Adipose tissue (tissue), 3 donors: ENCODE measurements at regions not wholly inside any gene's neighbourhood (a gene's known extent, or its start where the extent isn't known, plus 50 kb on each side); places are given as distances from the start of the nearest gene placed in this dataset.

ENCODE experiments used
- H3K27ac ChIP-seq: one replicate; pipeline ENCODE4 v1.5.1; 2013; ENCODE audit warnings: low read depth, low read length
- WGBS, 3 donors: extraction: QIAGEN DNeasy Blood & Tissue Kit; methylation state at CpG; one replicate each; pipeline ENCODE4 v1.1.7; 2013; 5-methylcytosine and 5-hydroxymethylcytosine counted together
- donor health status: healthy with polysubstance abuse.
- donor health status: Bipolar disorder and iron deficiency.
- donor health status: healthy.

DNA sequence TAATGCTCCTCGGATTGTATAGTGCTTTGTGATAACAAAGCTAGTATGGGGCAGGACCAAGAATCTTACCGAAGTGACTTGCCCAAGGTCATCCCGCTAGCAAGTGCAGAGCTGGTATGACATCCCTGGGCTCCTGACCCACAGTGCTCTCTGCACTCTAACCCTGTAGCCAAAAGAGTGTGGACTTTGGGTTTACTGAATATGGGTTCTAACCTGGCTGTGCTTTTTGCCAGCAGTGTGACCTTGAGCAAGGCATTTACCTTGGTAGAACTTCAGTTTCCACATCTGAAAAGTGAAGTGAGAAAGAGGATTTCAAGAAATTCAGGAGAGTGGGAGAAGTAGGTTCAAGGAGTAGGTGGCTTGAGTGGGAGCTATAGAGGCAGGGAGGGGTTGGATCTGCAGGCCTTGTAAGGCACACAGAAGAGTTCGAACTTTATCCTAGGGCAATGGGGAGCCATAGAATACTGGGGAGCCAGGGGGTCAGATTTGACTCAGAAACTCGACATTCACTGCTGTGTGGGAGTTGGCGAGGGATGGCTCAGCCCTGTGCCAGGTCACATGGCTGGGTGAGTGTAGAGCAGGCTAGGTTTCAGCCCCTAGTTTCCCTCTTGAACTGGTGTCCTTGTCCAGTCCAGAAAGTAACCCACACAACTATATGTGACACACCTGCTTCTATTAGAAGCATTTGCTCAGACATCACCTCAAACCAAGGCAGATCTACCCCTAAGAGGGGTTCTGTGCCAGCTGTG, 91.9 kb downstream of the RPLP1 start:
- H3K27ac ChIP-seq = no peak overlapping the region
- WGBS, 3 donors = 65 to 83% (median 81%) methylated on average over 6 of the region's 6 CpGs

DNA sequence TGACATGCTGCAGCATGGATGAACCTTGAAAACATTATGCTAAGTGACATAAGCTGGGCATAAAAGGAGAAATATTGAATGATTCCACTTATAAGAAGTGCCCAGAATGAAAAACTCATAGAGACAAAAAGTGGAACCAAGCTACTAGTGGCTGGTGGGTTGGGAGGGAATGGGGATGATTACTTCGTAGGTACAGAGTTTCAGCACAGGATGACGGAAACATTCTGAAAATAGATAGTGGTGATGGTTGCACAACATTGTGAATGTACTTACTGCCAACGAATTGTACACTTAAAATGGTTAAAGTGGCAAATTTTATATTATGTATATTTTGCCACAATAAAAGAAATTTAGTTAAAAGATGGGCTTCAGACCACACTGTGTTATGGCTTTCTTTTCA, 93.6 kb downstream of the RPLP1 start:
- no peak overlapping the region for H3K27ac ChIP-seq
- WGBS, 3 donors = 24 to 70% (median 58%) methylated on average over 3 of the region's 3 CpGs

DNA sequence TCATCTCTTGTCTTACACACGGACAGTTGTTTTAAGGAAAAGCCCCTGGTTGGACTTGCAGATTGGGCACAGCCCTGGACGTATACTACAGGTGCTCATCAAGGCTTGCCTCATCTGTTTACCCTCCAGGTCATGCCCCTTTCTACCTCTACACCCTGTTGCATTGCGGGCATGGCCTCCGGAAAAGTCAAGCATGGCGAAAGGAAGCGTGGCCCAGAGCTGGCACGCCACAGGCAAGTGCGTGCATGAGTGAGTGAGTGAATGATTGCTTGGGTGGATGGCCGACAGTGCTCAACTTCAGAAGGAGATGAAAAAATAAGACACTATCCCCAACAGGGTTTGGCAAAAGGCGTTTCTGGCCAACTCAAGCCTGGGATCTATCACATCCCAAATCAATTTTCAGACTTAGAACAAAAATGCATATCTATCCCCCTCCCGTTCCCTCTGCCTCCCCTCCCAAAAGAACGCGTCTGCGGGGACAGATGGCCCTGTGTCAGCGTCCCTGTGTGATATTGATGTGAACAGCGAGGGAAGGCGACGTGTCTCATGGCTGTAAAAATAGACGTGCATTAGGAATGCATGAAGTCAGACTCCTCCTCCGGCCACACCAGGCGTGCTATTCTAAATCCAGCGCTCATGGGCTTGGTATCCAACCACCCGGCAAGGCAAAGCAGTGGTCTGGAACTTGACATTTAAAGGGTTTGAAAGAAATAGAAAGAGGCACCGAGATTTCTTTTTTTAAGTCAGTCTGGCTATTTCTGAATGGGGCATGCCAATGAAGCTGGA, 96.0 kb downstream of the RPLP1 start:
- 85 to 87% (median 86%) methylated on average over 24 of the region's 24 CpGs for WGBS, 3 donors
- no peak overlapping the region for H3K27ac ChIP-seq

DNA sequence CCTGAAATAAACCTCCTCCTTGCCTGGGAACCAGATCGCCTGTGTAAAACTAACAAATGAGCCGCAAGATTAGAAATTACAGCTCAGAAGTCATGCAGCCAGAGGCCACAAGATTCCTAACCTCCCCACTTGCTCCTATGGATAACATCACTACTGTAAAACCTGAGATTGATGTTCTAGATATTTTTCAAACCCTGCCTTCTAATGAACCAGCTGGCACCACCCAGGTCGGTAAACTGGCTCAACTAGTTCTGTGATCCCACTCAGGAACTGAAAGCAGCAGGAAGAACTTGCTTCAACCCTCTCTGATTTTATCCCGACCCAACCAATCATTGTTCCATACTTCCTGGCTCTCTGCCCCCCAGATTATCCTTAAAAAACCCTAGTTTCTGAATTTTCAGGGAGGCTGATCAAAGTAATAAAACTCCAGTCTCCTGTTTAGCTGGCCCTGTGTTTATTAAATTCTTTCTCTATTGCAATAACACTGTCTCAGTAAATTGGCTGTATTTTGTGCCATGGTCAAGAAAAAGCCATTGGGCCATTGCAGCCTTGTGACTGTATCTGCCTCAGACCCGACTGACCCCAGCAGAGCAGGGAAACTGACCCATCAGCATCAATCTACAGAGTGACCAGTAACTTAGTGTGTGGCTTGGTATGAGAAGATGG, 98.9 kb downstream of the RPLP1 start:
- 43 to 88% (median 77%) methylated on average over 5 of the region's 5 CpGs for WGBS, 3 donors
- no peak overlapping the region for H3K27ac ChIP-seq

DNA sequence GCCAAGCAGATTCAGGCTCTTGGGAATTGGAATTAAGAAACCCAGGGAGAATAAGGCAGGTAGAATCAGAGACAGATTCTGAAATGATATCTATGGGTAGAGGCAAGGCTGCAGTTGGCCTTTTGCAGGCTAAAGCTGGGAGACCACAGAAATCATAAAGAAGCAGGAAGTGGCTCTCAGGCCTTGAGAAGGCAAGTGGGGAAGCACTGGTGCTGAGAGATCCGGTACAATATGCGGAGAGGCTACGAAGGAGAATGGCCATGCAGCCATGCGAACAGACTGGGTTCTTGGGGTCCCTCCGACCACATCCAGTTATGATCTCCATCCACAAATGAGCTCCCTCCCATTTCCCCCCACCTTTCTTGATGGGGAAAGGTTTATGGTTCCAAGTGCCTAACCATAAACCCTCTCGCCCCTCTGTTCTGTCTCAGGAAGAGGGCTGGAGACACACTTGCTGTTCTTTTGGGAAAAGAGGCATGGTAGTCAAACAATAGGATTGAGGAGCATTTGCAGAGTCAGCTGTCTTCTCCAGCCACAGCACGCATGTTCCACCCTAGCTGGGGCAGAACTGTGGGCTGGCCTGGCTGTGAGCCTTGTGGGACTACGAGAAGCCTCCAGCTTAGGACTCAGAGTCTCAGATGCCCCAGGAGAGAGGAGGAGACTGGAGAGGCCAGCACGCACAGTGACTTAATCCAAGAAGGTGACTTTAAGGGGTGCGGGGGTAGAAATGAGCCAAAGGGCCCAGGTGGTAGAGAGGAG, 99.6 kb downstream of the RPLP1 start:
- 93 to 98% (median 94%) methylated on average over 10 of the region's 10 CpGs for WGBS, 3 donors
- no peak overlapping the region for H3K27ac ChIP-seq

DNA sequence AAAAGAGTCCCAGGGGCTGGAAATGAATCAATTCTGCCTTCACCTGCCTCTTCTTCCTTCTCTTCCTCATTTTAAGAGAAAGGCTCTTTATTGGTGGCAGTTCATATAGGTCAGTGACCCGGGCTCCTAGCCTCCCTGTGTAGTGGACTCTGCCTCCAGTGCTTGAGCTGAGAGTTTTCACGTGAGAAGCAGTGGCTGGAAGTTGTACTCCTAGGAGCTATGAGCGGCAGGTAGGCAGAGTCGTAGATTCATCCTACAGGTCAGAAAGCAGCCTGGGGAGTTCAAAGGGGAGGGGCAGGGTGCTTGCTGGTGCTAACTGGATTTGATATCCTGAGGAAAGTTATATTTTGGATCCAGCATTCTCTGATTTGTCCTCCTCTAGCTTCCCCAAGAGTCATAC, 101.1 kb downstream of the RPLP1 start:
- 81 to 90% (median 86%) methylated on average over 4 of the region's 4 CpGs for WGBS, 3 donors

DNA sequence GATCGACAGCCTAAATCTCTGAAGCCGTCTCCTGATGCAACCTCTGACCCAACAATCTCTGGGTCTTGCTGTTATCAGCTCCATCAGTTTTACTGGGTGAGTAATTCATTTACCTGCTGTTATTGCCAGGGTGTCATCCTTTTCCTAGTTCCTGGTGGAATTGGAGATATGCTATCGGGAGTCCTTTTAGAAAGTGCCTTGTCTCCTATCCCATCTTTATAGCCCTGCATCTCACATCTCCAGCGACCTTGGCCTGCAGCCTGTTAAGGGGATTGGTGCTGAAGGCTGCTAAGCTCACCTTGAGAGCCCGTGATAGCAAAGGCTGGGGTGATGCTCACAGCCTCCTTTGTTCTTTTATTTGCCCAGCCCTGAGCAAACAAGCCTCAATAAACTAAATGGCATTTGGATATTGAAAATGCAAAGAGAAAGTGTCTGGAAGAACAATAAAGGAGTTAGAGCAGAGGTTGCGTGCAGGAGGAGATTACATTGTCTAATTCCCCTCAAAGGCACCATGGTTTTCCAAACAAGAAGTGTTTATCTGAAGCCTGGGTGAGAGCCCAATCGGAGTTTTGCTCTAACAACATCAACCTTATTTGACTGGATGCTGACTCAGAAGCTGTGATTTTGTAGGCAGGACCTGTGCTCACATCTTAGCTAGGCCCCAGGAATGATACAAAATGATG, 101.8 kb downstream of the RPLP1 start:
- 73 to 89% (median 80%) methylated on average over 7 of the region's 7 CpGs for WGBS, 3 donors
- no peak overlapping the region for H3K27ac ChIP-seq

More for the DNA sequence above, 101.1 kb downstream of the RPLP1 start:
- H3K27ac ChIP-seq = no peak overlapping the region

DNA sequence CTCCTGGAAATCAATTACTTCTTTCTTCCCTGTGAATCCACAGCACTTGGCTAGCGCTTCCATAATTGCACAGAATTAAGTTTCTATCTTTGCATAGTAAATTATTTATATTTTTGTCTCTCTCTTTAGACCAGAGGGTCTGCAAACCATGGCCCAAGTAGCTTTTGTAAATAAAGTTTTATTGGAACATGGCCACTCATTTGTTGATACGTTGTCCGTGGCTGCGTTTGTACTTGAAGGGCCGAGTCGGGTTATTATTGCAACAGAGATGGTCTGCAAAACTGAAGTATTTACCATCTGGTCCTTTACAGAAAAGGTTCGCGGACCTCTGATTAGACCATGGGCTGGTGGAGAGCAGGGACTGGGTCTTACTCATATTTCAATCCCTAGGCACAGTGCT, 102.5 kb downstream of the RPLP1 start:
- no peak overlapping the region for H3K27ac ChIP-seq
- 94 to 97% (median 96%) methylated on average over 8 of the region's 8 CpGs for WGBS, 3 donors

DNA sequence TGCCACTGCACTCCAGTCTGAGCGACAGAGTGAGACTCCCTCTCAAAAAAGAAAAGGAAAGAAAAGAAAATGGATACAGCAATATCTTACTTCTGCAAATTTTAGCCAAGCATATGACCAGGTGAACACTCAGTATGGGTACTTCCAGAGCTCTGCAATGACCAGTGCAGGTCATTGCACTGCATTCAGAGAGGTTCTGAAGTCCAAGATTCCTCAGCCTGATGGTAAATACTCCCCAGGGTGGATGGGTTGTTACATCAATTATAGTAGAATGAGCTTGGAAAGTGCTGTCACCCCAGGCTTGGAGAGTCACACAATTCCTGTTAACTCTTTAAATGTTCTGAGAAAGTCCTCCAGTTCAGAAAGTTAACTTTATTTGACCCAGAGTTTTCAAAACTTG, 103.7 kb downstream of the RPLP1 start:
- no peak overlapping the region for H3K27ac ChIP-seq
- 97 to 100% (median 100%) methylated on average over 1 of the region's 1 CpG for WGBS, 3 donors

DNA sequence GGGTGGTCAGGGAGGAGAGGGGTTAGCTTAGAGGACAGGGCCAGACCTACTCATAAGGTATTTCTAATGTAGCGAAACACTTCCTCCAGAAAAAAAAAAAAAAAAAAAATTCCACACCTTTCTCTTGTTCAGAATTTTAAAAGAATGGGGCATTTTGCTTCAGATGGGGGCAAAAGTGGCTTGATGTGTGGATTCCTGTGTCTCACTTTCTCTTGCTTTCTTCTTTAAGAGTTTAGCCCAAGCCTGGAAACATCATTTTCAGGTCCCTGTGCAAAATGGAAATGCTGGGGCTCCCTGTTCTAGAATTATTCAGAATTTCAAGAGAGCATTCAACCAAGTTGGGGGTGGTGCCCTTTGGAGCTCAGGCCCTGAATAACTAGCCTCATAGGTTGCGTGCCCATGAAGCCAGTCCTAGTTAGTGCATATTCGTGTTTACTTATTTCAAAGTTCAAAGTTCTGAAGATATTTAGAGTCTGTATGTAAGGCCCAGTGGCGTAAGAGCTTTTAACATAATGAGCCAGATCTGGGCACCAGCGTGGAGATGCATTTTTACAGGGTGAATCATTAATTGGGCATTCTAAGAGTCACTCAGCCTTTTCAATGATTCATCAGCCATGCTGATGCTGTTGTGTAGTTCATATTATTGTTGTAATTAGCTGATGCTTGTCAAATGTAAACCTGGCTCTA, 104.5 kb downstream of the RPLP1 start:
- H3K27ac ChIP-seq = no peak overlapping the region
- WGBS, 3 donors = 48 to 86% (median 79%) methylated on average over 5 of the region's 5 CpGs

DNA sequence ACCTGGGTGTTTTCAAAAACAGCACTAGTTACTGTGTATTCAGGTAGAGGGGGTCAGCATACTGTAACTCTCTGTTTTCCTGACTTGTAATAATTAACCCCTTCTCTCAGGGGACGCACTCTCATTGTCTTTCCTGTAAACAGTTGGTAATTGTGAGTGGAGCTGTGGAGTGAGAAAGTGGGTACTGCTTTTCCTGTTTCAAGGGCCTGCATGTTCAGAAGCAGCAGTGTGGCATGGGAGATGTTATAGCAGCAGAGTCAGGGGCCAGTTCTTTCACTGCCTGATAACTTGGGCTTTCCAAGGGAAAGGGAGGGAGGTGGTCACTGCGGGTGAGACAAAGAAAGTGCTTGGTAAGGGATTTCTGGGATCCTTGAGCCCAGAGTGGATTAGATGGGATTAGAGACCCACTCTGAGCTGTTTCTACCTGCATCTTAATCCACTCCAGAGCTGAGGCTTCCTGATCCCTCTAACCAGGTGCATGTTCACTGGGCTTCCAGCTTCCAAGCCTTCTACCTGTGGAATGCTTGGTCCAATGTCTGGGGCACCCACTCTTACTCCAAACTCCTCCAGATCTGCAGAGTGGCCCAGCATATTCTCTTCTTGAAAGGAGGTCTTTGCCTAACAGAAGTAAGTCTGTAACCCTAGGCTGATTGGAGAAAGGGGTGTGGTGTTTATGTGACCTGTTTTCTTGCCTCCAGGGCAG, 105.2 kb downstream of the RPLP1 start:
- 75 to 86% (median 78%) methylated on average over 2 of the region's 2 CpGs for WGBS, 3 donors
- H3K27ac ChIP-seq = no peak overlapping the region

DNA sequence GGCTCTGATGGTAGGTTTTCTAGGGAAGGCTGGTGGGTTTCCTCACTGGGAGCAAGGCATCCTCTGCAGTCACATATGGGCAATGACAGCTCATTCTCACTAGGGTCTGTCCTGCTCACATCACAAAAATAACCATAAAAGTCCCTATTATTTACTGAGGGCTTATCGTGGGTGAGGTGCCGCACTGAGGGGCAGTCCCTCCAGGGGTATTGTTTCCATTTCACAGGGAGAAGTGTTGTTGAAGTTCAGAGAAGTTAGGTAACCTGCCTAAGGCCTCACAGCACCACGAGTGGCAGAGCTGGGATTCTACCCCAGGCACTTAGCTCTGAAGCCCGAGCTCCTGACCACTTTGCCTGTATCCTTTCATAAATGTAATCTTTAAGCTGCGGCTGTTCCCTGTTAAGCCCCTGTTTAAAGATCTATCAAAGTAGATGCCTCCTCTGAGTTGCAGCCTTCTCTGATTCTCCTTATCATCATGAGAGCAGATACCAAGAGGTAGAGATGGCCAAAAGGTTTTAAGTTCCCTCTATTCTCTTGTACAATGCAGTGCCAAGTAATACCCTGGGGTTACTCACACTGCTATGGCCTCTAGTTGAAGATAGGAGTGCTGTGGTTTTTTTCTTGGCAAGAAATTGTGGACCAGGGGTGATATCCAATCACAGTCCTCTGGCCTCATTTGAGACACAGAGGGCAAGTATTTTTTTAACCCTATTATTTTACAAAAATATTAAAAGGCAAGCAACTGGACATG, 107.0 kb downstream of the RPLP1 start:
- WGBS, 3 donors = 65 to 69% (median 69%) methylated on average over 5 of the region's 5 CpGs
- H3K27ac ChIP-seq = no peak overlapping the region

DNA sequence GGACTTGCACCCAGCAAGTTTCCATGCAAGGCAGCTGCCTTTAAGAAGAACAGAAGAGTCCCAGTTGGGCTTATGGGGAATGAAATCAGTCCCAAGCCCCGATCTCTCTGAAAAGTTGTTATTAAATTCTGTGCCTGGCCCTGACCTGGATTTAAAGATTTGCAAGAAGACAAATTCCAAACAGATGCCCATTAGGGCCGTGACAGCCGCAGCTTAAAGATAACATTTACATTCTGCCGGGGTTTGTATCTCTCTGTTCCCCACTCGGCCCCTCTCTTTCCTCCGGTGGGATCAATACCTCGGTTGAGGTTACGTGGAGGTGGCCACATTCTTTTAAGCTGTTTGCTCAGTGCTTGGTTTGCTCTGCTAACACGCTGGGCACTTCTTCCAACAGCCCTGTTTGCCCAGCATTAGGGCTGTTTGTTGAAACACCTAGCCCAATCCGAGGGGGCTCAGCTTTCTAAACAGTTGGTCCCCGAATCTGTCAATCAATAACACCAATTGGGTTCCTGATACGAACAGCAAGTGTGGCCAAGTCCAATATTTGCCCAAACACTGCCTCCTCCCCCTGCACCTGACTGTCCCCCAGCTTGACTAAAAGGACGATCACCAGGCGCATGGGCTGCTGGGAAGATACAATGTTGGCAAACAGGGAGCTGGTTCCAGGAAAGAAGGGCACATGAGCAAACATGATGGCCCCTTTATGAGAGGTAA, 108.6 kb downstream of the RPLP1 start:
- WGBS, 3 donors = 27 to 79% (median 74%) methylated on average over 14 of the region's 14 CpGs
- H3K27ac ChIP-seq = no peak overlapping the region

DNA sequence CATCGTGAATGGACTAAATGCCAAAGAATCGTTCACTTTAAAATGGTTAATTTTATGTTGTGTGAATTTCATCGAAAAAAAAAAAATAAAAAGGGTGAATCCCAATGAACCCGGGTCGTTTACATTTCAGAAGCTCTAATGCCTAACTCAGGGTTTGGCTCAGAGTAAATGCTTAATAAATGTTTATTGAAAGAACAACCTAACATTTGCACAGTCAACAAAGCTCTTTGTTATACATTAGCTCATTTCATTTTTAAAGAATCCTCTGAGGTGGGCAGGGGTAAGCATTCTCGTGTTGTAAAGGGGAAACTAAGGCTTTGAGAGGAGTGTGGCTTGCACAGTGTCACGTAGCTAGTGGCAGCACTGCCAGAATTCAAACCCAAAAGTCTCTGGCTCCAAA, 109.5 kb downstream of the RPLP1 start:
- H3K27ac ChIP-seq = no peak overlapping the region
- WGBS, 3 donors = 27 to 75% (median 70%) methylated on average over 7 of the region's 7 CpGs

DNA sequence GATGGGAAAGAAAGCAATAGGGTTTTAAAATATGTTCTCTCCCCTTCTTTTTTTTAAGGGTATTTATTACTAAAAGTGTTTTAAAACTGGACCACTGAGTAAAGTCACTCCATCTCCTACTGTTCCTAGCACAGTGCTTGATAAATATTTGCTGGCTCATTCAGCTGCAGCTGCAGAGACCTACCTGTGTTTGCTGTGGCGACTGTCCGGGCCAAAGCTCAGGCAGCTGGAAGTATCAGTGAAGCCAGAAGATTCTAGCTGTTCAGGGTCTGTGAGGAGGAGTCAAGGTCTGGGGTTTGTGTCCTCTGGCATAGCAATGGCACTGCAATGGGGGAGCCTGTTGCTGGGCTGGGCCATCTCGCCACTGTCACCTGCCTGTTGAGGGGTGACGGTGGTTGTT, 109.9 kb downstream of the RPLP1 start:
- WGBS, 3 donors = 50 to 94% (median 84%) methylated on average over 4 of the region's 4 CpGs

More for the DNA sequence above, 109.9 kb downstream of the RPLP1 start:
- no peak overlapping the region for H3K27ac ChIP-seq
